ENCODE measurements at regions not wholly inside any gene's neighbourhood (a gene's known extent, or its start where the extent isn't known, plus 50 kb on each side); places are given as distances from the start of the nearest gene placed in this dataset.
A peak's percentile ranks its signal among the peaks of the same experiment; 100 is the strongest.

- H3K4me1 ChIP-seq (ENCODE audit: insufficient read depth, low read length): peaks cover 8% of the 10 kb centered on the region
- no peaks in the 10 kb centered on the region for H3K27me3 Mint-ChIP-seq (ENCODE audit: low read depth, unreplicated experiment)
- H3K4me1 Mint-ChIP-seq (ENCODE audit: low read depth, unreplicated experiment): peaks cover 19% of the 10 kb centered on the region
- peak overlapping the region; percentile 84 for H2AFZ ChIP-seq (ENCODE audit: low read depth, low read length)
- TF ChIP-seq CTCF (IDR thresholded peaks at IDR 0.05; ENCODE audit: insufficient read depth, low read depth, low read length) (no peak), EZH2 (IDR thresholded peaks at IDR 0.05; ENCODE audit: insufficient read depth, low read length) (no peak)
- DNase-seq (ENCODE audit: low read depth) (peak; percentile 85), FAIRE-seq (no peak)
- H4K20me1 ChIP-seq (ENCODE audit: insufficient read depth, low read length): no peaks in the 10 kb centered on the region
- no peaks in the 10 kb centered on the region for H3K36me3 Mint-ChIP-seq (ENCODE audit: low read depth, unreplicated experiment)
- H3K27ac Mint-ChIP-seq (ENCODE audit: unreplicated experiment): peak overlapping the region; percentile 85
- H3K4me3 ChIP-seq (ENCODE audit: insufficient read depth, low read depth, low read length): peak overlapping the region; percentile 92
- peak overlapping the region; percentile 91 for H3K4me3 Mint-ChIP-seq (ENCODE audit: unreplicated experiment)
- H3K9ac ChIP-seq (ENCODE audit: low read length): peak overlapping the region; percentile 91
- peak overlapping the region; percentile 95 for H3K27ac ChIP-seq (ENCODE audit: low read depth, low read length)
- H3K36me3 ChIP-seq (ENCODE audit: insufficient read depth, low read length): no peaks in the 10 kb centered on the region
- no peaks in the 10 kb centered on the region for H3K9me3 ChIP-seq (ENCODE audit: insufficient read depth, low read depth, low read length)
- H3K27me3 ChIP-seq (ENCODE audit: insufficient read depth, low read length): no peaks in the 10 kb centered on the region
- H3K4me2 ChIP-seq (ENCODE audit: low read length): peak overlapping the region; percentile 91
- H3K9me3 Mint-ChIP-seq (ENCODE audit: unreplicated experiment): no peaks in the 10 kb centered on the region
- peaks cover 27% of the 10 kb centered on the region for H3K79me2 ChIP-seq (ENCODE audit: insufficient read depth, low read length)
These were observed 418.2 kb upstream of the NAALADL2 start for GRCh38 chr3:174440741-174441587.

- Histone ChIP-seq H3K4me1 (ENCODE audit: insufficient read depth, low read length) (peaks cover 8% of the 10 kb centered on the region), H2AFZ (ENCODE audit: low read depth, low read length) (peak overlapping the region; percentile 84), H4K20me1 (ENCODE audit: insufficient read depth, low read length) (no peaks in the 10 kb centered on the region), H3K27ac (ENCODE audit: low read depth, low read length) (peak overlapping the region; percentile 95), H3K9ac (ENCODE audit: low read length) (peak overlapping the region; percentile 91), H3K79me2 (ENCODE audit: insufficient read depth, low read length) (peaks cover 27% of the 10 kb centered on the region), H3K36me3 (ENCODE audit: insufficient read depth, low read length) (no peaks in the 10 kb centered on the region), H3K4me2 (ENCODE audit: low read length) (peak overlapping the region; percentile 91), H3K27me3 (ENCODE audit: insufficient read depth, low read length) (no peaks in the 10 kb centered on the region), H3K4me3 (ENCODE audit: insufficient read depth, low read depth, low read length) (peak overlapping the region; percentile 92), H3K9me3 (ENCODE audit: insufficient read depth, low read depth, low read length) (no peaks in the 10 kb centered on the region)
- TF ChIP-seq EZH2 (IDR thresholded peaks at IDR 0.05; ENCODE audit: insufficient read depth, low read length) (no peak), CTCF (IDR thresholded peaks at IDR 0.05; ENCODE audit: insufficient read depth, low read depth, low read length) (no peak)
- Mint-ChIP-seq H3K27me3 (ENCODE audit: low read depth, unreplicated experiment) (no peaks in the 10 kb centered on the region), H3K27ac (ENCODE audit: unreplicated experiment) (peak overlapping the region; percentile 85), H3K36me3 (ENCODE audit: low read depth, unreplicated experiment) (no peaks in the 10 kb centered on the region), H3K9me3 (ENCODE audit: unreplicated experiment) (no peaks in the 10 kb centered on the region), H3K4me3 (ENCODE audit: unreplicated experiment) (peak overlapping the region; percentile 91), H3K4me1 (ENCODE audit: low read depth, unreplicated experiment) (peaks cover 19% of the 10 kb centered on the region)
- FAIRE-seq (peak; percentile 67), DNase-seq (ENCODE audit: low read depth) (peak; percentile 22)
These were observed 417.4 kb upstream of the NAALADL2 start for GRCh38 chr3:174441588-174442301.
